Middle frontal gyrus (tissue), 1 donor: ENCODE measurements at regions not wholly inside any gene's neighbourhood (a gene's known extent, or its start where the extent isn't known, plus 50 kb on each side); places are given as distances from the start of the nearest gene placed in this dataset.
"Not testable (repeated sequence)": the region's sequence is repeated elsewhere in the genome, so short reads cannot be mapped to it uniquely, and the experiment has no call there.

Experiments used
- DNase-seq: peaks from one replicate; pipeline ENCODE4 v3.0.0-alpha.2; 2015; ENCODE audit warnings: low spot score; ENCODE audit errors: extremely low spot score

DNA sequence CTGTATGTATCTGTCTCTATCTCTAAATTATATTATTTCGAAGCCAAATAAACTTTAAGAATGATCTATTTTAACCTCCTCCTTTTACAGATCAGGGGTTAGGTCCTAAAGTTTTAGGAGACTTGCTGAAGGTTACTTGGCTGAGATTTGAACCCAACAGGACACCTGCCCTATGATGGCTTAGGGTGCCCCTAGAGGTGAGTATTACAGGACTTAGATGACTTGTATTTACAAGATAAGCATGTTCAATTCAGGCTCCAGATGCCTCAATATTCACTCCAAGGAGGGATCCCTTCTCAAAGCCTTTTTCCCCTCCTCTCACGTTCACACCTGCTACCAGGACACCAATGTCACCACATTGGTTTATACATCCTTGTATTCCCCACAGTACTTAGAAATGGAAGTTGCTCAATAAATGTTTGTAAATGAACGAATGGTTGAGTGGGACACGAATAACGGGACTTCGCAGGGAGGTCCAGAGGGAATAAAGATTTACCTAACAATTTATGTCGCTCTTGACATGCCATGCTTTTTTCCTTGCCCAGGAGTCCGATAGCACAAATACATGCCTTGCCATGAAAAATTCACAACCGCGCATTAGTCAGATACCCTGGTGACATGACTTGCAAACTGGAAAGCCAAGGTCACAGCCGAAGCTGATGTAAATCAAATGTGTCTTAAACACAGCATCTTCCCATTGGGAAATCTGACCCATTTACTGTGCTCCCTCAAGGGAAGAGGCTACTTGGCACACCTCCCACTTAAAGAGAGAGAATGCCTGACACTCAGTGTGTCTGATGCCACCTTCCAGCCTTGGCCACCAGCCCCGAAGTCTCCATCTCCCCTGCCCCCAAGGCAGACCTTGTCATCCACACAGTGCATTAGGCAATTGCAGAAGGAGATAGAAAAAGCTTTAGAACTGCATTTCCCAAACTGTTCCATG is 872.2 kb upstream of the AUTS2 start:
- no peak for DNase-seq

DNA sequence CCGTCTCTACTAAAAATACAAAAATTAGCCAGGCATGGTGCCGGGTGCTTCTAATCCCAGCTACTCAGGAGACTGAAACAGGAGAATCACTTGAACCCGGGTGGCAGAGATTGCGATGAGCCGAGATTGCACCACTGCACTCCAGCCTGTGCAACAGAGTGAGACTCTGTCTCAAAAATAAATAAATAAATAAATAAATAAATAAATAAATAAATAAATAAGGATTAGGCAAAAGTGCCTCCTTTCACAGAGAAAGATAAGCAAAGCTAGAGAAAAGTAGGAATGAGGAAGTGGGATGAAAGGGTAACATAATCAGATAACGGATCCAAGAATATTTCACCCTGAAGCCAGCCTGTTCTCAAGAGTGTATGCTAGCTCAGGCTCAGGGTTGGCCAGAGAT is 869.6 kb upstream of the AUTS2 start:
- DNase-seq, result not testable (repeated sequence)

DNA sequence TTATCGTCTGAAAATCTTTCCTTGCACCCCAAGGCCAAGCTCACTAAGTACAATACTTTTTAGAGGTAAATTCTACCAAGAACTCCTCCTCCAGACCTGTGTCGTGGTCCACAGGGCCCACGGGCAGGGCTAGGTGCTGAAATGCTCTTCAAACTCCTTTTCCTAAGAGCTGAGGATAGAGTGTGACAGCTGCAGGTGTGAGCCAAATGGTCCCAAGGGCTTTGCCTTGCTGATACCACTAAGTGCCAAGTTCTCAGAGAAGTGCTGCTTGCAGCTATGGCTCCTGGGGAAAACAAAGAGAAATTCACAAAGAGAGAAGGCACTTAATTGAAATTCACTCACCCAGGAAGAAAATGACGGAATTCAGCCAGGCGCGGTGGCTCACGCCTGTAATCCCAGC is 868.9 kb upstream of the AUTS2 start:
- no peak for DNase-seq

DNA sequence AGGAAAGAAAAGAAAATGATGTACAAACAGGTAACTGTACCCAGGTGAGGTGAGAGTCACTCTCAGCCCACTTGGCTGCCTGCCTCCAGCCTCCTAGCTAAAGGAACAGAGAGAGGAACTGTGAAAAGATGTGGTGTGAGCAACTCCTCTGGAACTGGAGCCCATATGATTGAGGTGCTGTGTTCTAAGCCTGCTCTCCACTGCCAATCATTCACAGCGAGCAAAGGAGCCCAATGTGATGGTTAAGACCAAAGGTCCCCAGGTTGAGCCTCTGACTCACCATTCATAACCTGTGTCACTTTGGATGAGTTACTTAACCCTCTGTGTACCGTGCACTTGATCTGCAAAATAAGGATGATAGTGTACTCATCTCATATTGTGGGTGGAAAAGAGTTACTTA is 868.1 kb upstream of the AUTS2 start:
- DNase-seq, result no peak

DNA sequence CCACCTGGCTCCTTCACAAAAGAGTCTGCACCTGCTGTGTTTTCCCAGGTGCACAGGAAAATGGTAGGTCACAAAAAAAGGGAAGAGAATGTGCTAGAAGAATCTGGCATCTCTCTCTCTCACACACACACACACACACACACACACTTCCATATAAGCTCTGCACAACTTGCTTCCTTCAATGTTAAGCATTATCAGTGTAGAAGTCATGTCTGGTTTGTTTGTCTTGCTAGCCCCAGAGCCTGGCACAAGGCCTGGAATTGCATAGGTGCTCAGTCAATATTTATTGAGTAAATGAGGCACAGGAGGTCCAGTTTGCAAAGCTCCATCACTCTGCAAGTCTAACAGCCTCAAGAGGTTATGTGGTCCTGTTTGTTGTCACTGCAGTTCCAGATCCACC is 867.3 kb upstream of the AUTS2 start:
- no peak for DNase-seq

DNA sequence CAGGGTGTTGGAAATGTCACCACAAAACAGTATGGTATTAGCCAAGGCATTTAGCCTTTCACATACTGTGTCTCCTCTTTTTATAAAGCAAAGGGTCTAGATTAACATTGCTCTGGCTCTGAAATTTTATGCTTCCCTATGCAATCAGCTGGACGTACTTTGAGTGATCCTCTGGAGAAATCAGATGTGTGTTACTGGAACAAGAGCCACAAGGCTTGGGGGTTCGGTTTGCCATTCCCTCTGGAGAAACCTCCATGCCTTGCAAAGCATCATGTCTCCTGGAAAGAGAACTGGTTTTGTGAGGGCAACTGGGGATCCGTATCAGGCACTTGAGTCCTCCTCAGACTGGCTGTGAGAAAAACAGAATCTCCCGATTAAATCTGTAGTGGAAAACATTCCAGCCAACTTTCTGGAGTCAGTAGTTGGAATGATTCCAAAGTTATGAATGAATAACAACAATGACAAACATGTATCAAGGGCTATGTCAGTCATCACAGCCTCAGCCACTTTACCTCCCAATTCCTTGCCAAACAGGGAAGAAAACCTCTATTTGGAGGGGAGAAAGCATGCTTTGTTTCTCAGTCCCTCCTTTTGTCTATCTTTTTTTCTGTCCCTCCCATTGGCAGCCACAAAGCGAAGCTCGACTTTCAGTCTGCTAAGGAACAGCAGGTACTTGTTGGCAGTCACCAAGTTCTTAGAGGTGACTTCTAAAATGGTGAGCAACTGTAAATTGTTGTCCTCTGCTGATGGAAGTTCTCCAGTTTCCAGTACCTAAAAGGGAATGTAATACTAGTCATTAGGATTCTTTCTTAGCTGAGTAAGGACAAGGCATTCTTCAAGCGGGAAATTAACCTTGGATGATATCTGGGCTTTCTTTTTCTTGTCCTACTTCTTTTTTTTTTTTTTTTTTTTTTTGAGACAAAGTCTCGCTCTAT is 864.8 kb upstream of the AUTS2 start:
- no peak for DNase-seq

DNA sequence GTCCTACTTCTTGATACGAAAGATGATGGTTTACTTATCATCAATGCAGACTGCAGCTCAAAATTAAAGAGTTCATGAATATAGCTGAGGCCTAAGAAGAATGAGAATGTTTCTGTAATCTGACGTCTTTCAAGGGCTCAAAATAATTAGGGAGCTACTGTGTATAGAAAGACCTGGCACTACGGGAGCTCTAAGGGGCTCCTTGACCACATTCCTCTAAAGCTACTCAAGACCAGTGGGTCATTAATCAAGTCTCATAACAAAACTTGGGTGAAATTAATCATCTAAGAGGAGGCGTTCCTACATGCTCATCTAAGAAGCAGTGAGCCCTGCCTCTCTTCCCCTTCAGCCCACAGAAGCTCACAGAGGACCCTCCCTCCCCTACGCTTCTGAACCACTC is 863.8 kb upstream of the AUTS2 start:
- DNase-seq, result no peak

DNA sequence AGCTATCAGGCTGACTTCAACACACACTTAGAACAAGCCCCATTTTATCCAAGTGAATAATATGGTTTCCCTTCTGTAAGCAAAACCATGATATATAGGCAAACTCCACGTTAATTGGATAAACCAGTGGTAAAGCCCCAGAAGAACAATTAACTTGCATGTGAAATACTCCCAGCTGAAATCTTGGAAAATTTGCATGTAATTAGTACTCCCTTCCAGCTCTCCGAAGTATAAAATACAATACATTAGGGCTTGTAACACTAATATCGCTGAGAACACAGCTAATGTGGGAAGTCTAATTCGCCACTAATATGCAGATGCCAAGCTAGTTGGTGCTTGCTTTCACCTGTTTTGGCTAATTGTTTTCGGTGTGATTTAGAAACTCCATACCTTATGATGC is 859.0 kb upstream of the AUTS2 start:
- DNase-seq, result no peak

DNA sequence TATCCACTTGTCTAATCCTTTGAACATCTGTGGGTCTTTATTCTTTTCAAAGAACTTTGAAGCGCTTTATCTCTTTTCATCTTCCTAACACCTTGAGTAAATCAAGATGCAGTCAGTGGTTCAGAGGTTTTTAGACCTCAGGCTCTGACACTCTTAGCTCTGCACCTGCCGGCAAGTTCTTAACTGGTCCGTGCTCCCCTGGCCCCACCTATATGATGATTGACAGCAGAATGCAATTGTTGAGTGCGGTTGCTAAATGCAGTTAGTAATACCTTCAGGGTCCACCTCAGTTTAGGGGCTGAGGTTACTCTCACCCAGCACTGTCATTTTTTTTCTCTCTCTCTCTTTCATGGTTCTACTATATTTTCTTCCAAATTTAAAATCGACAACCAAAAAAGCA is 854.2 kb upstream of the AUTS2 start:
- no peak for DNase-seq

DNA sequence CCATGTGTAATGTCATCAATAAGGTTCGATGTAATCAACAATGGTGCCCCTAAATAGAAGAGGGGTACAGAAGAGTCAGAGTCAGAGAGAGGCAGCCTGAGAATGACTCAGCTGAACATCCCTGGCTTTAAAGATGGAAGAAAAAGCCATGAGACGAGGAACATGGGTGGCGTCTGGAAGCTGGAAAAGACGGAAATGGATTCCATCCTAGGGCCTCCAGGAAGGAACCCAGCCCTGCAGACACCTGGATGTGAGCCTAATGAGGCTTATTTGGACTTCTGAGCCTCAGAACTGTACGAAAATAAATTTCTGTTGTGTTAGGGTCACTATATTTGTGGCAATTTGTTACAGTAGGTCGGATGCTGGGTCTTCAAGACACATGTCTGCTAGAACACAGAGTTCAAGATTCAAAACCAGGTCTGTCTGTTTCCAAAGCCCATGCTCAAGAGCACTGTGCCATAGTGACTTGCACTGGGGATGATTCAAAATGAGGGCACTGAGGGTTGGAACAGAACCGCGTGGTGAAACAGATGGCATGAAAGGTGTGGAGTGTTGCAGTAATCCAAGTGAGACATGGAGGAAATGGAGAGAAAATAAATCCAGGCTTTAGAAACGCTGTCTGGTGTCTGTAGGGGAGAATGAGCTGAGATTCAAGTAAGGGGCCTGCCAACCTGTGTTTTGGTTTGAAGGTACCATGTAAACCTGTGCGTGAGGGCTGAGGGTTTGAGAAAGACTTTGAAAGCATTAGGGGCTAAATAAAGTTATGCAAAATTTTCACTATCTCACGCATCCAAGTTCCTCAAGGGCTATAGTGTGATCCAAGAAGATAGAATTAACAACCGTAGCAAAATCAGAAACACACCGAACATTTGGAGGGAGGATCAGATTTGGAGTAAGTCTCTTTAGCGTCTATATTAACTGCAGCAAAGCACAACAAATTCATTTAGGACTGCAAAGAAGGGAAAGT is 849.1 kb upstream of the AUTS2 start:
- no peak for DNase-seq

DNA sequence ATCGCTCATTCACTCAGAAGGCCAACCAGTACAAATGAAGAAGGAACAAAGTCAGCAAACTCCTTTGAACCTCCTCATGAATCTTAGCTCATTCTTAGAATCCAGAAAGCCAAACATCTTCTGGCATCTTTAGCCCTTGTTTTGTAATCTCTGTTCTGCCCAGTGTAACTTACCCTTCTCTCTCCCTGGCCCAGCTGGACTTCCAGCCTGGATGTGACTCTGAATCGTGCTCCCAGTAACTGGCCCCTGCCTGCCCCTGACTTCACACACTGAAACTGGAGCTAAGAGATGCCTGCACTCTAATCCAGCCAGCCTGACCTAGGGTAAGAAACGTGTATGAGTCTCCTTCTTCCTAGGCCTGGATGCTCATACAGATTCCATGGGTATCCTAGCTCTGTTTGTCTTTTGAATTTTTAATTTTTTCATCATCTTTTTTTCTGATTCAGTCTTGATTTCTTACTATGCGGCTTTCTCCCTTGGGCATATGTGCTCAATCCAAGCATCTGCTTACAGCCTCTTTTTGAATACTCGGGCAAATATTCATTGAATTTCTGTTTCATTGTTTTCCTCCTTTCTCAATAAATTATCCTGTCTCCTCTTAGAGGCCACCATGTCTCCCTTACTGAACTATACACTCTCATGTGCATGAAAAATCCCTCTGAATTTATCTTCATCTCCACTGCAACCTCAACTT is 845.6 kb upstream of the AUTS2 start:
- DNase-seq, result no peak

DNA sequence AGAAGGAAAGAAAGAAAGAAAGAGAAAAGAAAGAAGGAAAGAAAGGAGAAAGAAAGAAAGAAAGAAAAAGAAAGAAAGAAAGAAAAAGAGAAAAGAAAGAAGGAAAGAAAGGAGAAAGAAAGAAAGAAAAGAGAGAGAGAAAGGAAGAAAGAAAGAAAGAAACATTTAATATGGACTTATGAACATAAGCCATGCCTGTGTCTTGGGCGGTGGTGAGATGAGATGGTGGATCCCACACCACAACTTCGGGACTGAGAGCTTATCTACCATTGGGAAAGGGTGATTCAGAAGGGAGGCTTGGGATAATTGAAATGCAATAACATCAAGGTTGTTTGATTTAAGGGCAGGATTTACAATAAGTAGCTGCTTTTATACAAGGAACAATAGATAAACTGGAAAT is 843.9 kb upstream of the AUTS2 start:
- DNase-seq, result no peak

DNA sequence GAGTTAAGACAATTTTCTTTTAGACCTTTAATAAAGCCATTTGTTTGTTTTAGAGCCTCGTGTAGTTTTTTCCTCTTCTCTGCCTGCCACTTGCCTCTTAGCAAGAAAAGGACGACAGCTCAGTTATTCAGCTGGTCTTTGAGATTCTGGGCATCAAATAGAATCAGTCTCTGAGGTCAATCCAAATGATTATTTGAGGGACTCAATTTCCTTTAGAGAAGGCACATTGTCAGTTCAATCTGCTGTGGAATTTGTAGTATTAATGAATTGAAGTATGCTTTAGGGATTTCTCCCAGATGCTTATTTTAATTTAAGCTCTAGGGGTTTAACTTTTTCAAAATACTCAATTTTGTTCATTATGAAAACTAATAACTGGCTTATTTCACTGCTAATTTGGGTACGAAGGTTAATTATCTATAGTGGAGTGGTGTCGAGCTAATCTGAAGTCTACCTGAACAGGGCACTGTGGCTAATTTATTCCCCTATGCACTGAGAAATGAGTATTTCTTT is 841.2 kb upstream of the AUTS2 start:
- no peak for DNase-seq

DNA sequence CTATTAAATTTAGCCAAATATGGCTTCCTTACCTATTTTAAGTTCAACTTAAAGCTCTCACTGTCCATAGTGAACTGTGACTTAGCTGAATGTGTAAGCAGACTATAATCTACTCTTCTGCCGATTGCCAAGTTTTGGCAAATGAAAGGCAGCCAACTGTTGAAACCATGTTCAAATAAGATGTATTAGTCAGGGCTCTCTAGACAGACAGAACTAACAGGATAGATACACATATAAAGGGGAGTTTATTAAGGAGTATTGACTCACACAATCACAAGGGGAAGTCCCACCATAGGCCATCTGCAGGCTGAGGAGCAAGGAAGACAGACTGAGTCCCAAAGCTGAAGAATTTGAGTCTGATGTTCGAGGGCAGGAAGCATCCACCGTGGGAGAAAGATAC is 837.7 kb upstream of the AUTS2 start:
- DNase-seq, result no peak

DNA sequence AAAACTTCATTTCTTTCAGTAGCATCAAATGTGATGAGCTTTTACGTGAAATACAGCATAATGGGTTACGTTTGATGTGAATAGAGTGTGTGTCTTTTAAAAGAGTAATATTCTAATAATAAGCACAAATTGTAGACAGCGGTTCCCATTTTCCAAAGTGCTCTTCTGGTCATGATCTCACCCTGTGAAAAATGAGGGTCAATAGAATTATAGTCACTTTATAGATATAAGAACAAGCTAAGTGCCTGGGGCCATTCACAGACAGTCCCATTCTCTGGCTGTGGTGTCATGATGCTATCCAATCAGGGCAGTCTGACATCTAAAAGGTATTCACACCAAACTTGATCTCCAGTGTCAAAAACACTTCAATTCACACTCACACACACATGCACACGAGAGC is 830.8 kb upstream of the AUTS2 start:
- DNase-seq, result no peak

DNA sequence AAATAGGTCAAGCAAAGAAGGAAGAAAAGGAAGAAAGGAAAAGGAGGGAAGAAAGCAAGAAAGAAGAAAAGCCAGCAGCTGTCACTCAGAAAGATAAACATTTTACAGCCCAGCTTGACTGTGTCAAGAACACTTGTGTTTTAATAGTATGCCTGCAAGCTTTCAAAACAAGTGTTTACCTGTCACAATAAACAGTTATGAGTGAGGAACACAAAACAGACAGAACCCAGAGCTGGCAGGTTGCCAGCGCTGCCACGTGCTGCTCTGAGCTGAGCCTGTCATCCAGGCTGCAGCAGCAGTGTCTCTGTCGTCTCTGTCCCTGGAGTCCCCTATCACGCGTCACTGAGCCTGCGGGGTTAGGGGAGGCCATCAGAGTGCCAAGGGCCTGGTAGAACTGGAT is 827.6 kb upstream of the AUTS2 start:
- DNase-seq, result no peak

DNA sequence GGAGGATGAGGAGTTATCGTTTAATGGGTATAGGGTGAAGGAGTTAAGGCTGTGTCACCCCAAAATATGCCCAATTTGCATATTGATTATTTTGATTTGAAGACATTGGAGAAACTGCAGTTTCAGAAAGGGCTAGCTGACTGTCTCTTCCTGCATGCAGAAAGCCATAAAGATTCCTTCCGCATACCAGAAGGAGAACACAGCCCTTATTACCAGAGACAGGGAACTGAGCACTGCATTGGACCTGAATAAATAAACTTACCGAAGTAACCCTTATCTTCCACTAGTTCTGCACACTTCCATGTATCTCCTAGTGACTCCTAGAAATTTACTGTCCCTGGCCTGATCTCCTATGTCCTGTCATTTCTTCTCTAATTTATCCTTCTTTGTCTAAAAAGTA is 821.9 kb upstream of the AUTS2 start:
- no peak for DNase-seq

DNA sequence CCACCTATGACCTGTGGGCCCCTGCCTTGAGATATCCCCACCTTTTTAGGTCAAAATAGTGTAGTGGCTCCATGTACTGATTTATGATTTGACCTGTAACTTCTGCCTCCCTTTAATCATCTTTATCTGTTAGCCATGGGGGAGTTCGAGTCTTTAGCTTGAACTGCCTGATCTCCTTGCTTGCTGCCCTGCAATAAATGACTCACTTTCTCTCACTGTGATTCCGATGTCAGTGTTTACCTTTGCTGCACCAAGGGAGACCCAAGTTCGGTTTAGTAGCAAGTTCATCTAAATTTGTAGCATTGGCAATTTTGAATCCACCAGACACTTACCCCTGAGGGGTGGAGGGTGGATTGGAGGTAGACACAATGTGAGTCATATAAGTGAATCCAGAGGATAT is 814.6 kb upstream of the AUTS2 start:
- no peak for DNase-seq

DNA sequence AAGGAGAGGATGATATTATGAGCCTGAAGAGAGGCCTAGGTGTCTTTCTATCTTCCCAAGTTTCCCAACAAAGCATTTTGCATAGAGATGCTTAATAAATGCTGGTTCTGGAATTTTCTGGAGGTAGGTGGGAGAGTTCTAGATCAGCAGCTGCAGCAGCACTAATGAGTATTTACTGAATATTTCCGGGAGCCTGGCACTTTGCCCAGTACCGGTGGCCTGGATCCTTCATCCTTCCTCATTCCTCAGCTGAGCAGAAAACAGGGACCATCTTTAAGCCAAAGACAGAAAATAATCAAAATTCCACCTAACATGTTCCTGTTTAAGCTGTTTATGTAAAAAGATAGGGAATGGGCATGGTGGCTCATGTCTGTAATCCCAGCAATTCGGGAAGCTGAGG is 813.2 kb upstream of the AUTS2 start:
- DNase-seq, result no peak

DNA sequence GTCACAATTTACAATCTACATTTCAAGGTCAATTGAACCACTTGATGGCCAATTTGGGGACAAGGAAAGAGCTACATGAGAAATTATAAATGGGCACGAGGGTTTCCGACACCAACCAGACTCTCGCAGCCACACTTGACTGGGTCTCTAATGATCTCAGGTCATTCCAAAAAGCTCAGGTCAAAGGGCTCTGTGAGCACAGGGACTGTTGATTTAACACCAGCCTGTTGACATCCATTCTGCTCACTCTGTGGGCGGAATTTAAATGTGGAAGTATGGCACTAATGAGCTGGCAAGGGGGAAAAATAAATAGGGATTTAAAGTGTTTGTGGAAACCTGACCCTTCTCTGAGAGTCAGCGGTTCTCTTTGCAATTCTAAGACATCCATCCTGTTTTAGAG is 810.7 kb upstream of the AUTS2 start:
- DNase-seq, result no peak
